ENCODE measurements at regions not wholly inside any gene's neighbourhood (a gene's known extent, or its start where the extent isn't known, plus 50 kb on each side); places are given as distances from the start of the nearest gene placed in this dataset.
"Not testable (repeated sequence)": the region's sequence is repeated elsewhere in the genome, so short reads cannot be mapped to it uniquely, and the experiment has no call there.

DNA sequence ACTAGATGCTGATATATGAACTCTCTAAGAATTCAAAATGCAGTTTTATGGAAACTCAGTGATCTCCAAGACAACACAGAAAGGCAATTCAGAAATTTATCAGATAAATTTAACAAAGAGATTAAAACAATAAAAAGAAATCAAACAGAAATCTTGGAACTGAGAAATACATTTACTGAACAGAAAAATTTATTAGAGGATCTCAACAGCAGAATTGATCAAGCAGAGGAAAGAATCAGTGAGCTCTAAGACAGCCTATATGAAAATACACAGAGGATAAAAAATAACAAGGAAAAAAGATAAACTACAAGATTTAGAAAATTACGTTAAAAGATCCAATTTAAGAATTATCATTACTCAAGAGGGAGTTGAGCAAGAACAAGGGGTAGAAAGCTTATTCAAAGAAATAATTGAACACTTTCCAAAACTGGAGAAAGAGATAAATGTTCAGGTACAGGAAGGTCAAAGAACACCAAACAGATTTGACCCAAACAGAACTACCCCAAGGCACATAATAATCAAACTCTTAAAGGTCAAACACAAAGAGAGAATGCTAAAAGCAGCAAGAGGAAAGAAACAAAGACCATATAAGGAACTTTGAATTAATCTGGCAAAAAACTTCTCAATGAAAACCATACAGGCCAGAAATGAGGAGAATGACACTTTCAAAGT lies 103.1 kb downstream of the APIP start:
- intact Hi-C loops (cut with micrococcal nuclease), result no loop called here
- peaks cover 23% of the 10 kb centered on the region for H3K9me3 Mint-ChIP-seq
- peaks cover 16% of the 10 kb centered on the region for H3K27me3 Mint-ChIP-seq (ENCODE audit: low read depth)
- CTCF ChIA-PET, result interaction anchor here (0.6 kb wide), 1 partner anchor 10 kb away, joined by 5 read pairs; no protein-coding TSS in a partner anchor
- H3K36me3 Mint-ChIP-seq (ENCODE audit: low read depth), result no peaks in the 10 kb centered on the region
- no peak for DNase-seq
- no peak overlapping the region for H3K27ac Mint-ChIP-seq
- no peak overlapping the region for H3K4me3 Mint-ChIP-seq
- peaks cover 3% of the 10 kb centered on the region for H3K4me1 Mint-ChIP-seq (ENCODE audit: low read depth)

DNA sequence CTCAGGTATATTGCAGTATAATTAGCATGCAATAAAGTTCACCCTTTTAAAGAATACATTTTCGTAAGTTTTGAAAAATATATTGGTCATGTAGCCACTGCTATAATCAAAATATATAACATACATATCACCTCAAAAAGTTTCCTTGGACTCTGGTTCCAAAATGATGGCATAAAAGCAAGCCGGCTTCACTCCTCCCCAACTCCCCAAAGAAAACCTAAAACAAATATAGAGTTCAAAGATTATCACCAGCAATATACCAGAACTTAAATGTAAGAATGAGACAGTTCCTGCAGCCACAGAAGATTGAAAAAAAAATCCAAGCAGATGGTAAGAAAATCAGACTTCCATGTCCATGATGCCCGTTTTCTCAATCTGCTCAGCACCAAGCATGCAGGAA lies 104.3 kb downstream of the APIP start:
- DNase-seq, result no peak
- Mint-ChIP-seq H3K27me3 (ENCODE audit: low read depth) (peaks cover 25% of the 10 kb centered on the region), H3K4me3 (no peak overlapping the region), H3K36me3 (ENCODE audit: low read depth) (no peaks in the 10 kb centered on the region), H3K9me3 (peaks cover 23% of the 10 kb centered on the region), H3K27ac (no peak overlapping the region), H3K4me1 (ENCODE audit: low read depth) (peaks cover 3% of the 10 kb centered on the region)
- intact Hi-C loops (cut with micrococcal nuclease), result no loop called here
- CTCF ChIA-PET, result no interaction called here

- Mint-ChIP-seq H3K36me3 (ENCODE audit: low read depth) (no peaks in the 10 kb centered on the region), H3K27ac (no peak overlapping the region), H3K9me3 (peaks cover 23% of the 10 kb centered on the region), H3K27me3 (ENCODE audit: low read depth) (peaks cover 29% of the 10 kb centered on the region), H3K4me3 (no peak overlapping the region), H3K4me1 (ENCODE audit: low read depth) (peaks cover 3% of the 10 kb centered on the region)
- CTCF ChIA-PET, result no interaction called here
- no peak for DNase-seq
- intact Hi-C loops (cut with micrococcal nuclease), result no loop called here
Observed at GRCh38 chr11:34810107-34810562, 106.0 kb downstream of the APIP start.

DNA sequence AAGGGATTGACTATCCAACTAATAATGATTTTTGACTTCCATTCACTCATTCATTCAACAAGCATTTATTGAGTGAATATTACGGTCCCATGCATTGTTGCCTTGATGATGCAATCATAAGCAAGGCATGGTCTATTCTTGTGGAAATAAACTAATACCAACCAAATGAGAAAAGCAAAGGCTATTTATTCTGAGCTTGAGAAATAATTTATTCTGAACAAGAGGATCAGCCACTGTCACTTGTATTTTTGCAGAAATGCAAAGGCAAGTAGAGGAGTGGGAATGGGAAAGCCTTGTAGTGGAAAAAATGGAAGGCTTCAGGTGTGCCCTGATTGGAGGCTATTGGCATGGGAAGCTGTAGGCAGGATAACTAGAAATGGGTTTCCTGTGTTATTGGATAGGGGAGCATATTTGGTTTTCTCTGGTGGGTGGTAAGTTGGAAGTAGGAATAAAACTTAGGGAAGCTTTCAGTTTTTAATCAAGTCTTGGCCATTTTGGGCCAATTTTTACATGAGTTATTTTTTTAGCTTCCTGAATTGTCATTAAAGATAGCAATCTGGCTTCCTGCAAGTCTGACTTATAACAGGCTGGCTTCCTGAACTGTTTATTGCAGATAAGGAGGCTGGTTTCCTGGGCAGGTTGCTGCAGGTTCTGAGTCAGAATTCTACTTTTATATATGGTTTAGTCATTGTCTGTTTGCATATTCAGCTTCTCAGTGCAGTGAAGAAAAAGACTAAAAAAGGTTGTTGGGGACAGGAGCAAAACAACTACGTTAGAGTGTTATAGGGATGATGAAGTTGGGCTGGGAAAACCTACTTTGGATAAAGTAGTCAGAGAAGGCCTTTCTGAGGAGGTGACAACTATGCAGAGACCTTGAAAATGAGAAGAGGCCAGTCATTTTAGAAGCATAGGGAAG lies 106.7 kb downstream of the APIP start:
- H3K9me3 Mint-ChIP-seq, result peaks cover 23% of the 10 kb centered on the region
- intact Hi-C loops (cut with micrococcal nuclease), result no loop called here
- no peak overlapping the region for H3K4me3 Mint-ChIP-seq
- H3K27me3 Mint-ChIP-seq (ENCODE audit: low read depth), result peaks cover 29% of the 10 kb centered on the region
- no peaks in the 10 kb centered on the region for H3K36me3 Mint-ChIP-seq (ENCODE audit: low read depth)
- no peak overlapping the region for H3K27ac Mint-ChIP-seq
- CTCF ChIA-PET, result interaction anchor here (0.6 kb wide), 1 partner anchor 12 kb away, joined by 4 read pairs; no protein-coding TSS in a partner anchor
- DNase-seq, result no peak
- H3K4me1 Mint-ChIP-seq (ENCODE audit: low read depth), result peaks cover 3% of the 10 kb centered on the region

DNA sequence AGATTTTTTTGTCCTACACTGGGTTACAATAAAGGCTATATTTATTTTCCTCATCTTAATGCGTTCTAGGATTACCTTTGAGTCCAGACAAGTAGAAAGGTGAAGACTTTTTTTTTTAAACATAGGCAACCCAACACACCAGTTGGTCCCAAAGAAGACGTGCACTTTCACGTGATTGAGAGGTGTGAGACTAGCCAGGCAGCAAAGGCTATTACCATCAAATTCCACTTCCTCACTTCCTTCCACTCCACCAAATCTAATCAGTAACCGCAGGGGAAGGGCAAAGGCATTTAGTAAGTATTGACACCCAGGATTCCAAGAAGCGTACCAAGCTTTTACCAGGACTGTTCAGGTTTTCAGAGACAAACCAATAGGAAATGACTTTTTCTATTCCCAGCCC lies 109.3 kb downstream of the APIP start:
- H3K4me1 Mint-ChIP-seq (ENCODE audit: low read depth), result peaks cover 3% of the 10 kb centered on the region
- H3K4me3 Mint-ChIP-seq, result no peak overlapping the region
- no peaks in the 10 kb centered on the region for H3K36me3 Mint-ChIP-seq (ENCODE audit: low read depth)

GRCh38 chr11:34805937-34806336 lies 110.2 kb downstream of the APIP start:
- H3K4me3 Mint-ChIP-seq, result no peak overlapping the region
- no peak for DNase-seq
- H3K36me3 Mint-ChIP-seq (ENCODE audit: low read depth), result no peaks in the 10 kb centered on the region
- peaks cover 25% of the 10 kb centered on the region for H3K27me3 Mint-ChIP-seq (ENCODE audit: low read depth)
- peaks cover 3% of the 10 kb centered on the region for H3K4me1 Mint-ChIP-seq (ENCODE audit: low read depth)
- H3K9me3 Mint-ChIP-seq, result peaks cover 12% of the 10 kb centered on the region
- intact Hi-C loops (cut with micrococcal nuclease), result no loop called here
- CTCF ChIA-PET, result no interaction called here
- no peak overlapping the region for H3K27ac Mint-ChIP-seq

More for the DNA sequence above, 109.3 kb downstream of the APIP start:
- Mint-ChIP-seq H3K27me3 (ENCODE audit: low read depth) (peaks cover 25% of the 10 kb centered on the region), H3K9me3 (peaks cover 12% of the 10 kb centered on the region), H3K27ac (no peak overlapping the region)
- intact Hi-C loops (cut with micrococcal nuclease), result no loop called here
- CTCF ChIA-PET, result interaction anchor here (0.7 kb wide), 2 partner anchors 427 to 1235 kb away, joined by 3 to 5 read pairs; no protein-coding TSS in a partner anchor
- DNase-seq, result no peak

DNA sequence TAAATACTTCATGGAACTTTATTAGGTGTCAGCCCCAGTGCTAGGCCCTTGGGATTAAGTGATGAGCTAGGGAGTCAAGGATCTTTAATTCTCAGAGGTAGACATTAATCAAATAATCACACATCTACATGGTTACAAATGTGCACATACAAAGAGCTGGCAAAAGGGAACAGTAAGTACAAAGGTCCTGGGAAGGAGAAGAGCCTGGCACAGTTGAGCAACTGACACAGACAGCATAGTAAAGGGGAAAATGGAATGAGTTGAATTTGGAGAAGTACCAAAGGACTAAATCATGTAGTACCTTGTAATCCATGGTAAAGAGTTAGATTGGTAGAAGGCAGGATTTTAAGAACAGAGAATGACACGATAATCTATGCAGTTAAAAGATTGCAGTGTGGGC lies 116.3 kb downstream of the APIP start:
- no peak for DNase-seq
- Mint-ChIP-seq H3K9me3 (peaks cover 2% of the 10 kb centered on the region), H3K27ac (no peak overlapping the region), H3K4me3 (no peak overlapping the region), H3K27me3 (ENCODE audit: low read depth) (peaks cover 2% of the 10 kb centered on the region), H3K36me3 (ENCODE audit: low read depth) (no peaks in the 10 kb centered on the region), H3K4me1 (ENCODE audit: low read depth) (no peaks in the 10 kb centered on the region)
- intact Hi-C loops (cut with micrococcal nuclease), result no loop called here
- CTCF ChIA-PET, result no interaction called here

- Mint-ChIP-seq H3K36me3 (ENCODE audit: low read depth) (no peaks in the 10 kb centered on the region), H3K4me3 (no peak overlapping the region), H3K4me1 (ENCODE audit: low read depth) (no peaks in the 10 kb centered on the region), H3K27me3 (ENCODE audit: low read depth) (peaks cover 8% of the 10 kb centered on the region), H3K9me3 (peaks cover 2% of the 10 kb centered on the region), H3K27ac (no peak overlapping the region)
- CTCF ChIA-PET, result no interaction called here
- no peak for DNase-seq
- intact Hi-C loops (cut with micrococcal nuclease), result no loop called here
Observed at GRCh38 chr11:34798985-34799384, 117.2 kb downstream of the APIP start.

DNA sequence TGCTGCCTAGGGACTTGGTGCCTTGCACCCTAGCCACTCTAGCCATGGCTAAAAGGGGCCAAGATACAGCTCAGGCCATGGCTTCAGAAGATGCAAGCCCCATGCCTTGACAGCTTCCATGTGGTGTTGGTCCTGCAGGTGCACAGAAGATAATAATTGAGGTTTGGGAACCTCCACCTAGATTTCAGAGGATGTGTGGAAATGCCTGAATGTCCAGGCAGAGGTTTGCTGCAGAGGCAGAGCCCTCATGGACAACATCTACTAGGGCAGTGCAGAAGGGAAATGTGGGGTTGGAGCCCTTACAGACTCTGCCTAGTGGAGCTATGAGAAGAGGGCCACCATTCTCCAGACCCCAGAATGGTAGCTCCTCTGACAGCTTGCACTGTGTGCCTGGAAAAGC lies 118.7 kb downstream of the APIP start:
- DNase-seq; H3K9me3 Mint-ChIP-seq; H3K4me1 Mint-ChIP-seq (ENCODE audit: low read depth); H3K4me3 Mint-ChIP-seq; intact Hi-C loops (cut with micrococcal nuclease); H3K36me3 Mint-ChIP-seq (ENCODE audit: low read depth); CTCF ChIA-PET; H3K27ac Mint-ChIP-seq; H3K27me3 Mint-ChIP-seq (ENCODE audit: low read depth): not testable (repeated sequence)

DNA sequence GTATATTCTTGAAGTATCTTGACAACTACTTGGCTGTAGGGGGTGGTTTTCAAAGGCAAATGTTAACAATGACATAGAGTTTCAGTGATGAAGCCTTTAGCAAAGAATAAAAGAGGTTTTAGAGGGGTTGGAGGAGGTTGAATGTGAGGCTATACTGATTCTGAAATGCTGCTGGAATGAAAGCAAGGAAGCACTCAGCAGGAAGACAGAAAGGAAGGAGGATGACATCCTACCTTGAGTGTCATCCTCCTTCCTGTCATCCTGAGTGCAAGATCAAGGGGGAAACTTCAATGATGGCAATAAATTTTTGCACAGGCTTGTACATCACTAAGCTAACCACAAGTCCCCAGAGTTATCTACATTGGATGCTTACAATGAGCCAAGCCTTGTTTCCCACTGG lies 120.5 kb downstream of the APIP start:
- Mint-ChIP-seq H3K27me3 (ENCODE audit: low read depth) (peaks cover 6% of the 10 kb centered on the region), H3K36me3 (ENCODE audit: low read depth) (no peaks in the 10 kb centered on the region), H3K4me3 (no peak overlapping the region), H3K4me1 (ENCODE audit: low read depth) (no peaks in the 10 kb centered on the region), H3K27ac (no peak overlapping the region), H3K9me3 (peaks cover 2% of the 10 kb centered on the region)
- no peak for DNase-seq
- CTCF ChIA-PET, result no interaction called here
- intact Hi-C loops (cut with micrococcal nuclease), result no loop called here

- intact Hi-C loops (cut with micrococcal nuclease), result no loop called here
- Mint-ChIP-seq H3K27me3 (ENCODE audit: low read depth) (peaks cover 6% of the 10 kb centered on the region), H3K36me3 (ENCODE audit: low read depth) (no peaks in the 10 kb centered on the region), H3K4me1 (ENCODE audit: low read depth) (no peaks in the 10 kb centered on the region), H3K9me3 (peaks cover 6% of the 10 kb centered on the region), H3K27ac (no peak overlapping the region), H3K4me3 (no peak overlapping the region)
- no peak for DNase-seq
- CTCF ChIA-PET, result no interaction called here
Observed at GRCh38 chr11:34794696-34795095, 121.5 kb downstream of the APIP start.

DNA sequence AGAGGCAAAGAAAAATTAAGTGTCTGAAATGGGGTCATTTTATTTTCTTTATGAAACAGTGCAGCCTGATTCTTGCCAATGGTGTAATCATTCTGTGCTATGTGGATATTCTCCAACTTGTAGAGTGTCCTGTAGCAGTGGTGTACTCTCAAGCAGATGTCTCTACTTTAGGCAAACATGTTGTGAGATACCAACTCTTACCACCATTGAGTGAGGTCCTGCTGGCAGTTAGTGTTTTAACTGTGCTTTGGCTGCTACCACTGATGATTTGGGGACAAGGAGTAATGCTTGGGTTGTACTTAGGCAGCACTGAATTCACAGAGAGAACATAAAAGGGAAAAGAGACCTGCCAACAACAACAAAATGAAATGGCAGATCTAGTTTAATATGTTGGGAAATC lies 122.5 kb downstream of the APIP start:
- Mint-ChIP-seq H3K9me3 (peaks cover 7% of the 10 kb centered on the region), H3K4me3 (no peak overlapping the region), H3K36me3 (ENCODE audit: low read depth) (no peaks in the 10 kb centered on the region), H3K27ac (no peak overlapping the region), H3K4me1 (ENCODE audit: low read depth) (no peaks in the 10 kb centered on the region), H3K27me3 (ENCODE audit: low read depth) (peaks cover 6% of the 10 kb centered on the region)
- intact Hi-C loops (cut with micrococcal nuclease), result no loop called here
- DNase-seq, result no peak
- CTCF ChIA-PET, result no interaction called here

DNA sequence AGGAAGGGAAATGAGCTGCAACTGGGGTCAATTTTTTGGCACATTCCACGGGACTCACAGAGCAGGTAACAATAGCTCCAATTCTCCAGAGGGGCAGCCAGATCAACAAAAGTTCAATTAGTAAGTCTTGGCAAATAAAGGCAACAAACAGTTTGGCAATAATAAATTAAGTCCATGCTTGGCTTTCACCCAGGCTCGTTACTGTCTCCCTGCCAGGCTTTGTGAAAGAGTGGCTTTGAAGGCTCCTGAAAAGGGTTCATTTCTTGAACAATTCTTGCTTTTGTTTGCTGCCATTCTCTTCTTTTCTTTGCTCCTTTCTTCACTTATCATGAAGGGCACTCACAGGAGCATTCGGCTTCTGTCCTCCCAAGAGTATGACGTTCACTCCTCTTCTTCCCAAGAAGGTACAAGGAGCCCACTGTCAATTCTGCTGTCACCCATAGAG lies 123.3 kb downstream of the APIP start:
- Mint-ChIP-seq H3K36me3 (ENCODE audit: low read depth) (no peaks in the 10 kb centered on the region), H3K9me3 (peaks cover 5% of the 10 kb centered on the region), H3K27ac (no peak overlapping the region), H3K4me1 (ENCODE audit: low read depth) (no peaks in the 10 kb centered on the region), H3K27me3 (ENCODE audit: low read depth) (peaks cover 6% of the 10 kb centered on the region), H3K4me3 (no peak overlapping the region)
- CTCF ChIA-PET, result no interaction called here
- no peak for DNase-seq
- intact Hi-C loops (cut with micrococcal nuclease), result no loop called here
